AG04450 (cell line): ENCODE measurements at regions not wholly inside any gene's neighbourhood (a gene's known extent, or its start where the extent isn't known, plus 50 kb on each side); places are given as distances from the start of the nearest gene placed in this dataset.
A peak's percentile ranks its signal among the peaks of the same experiment; 100 is the strongest.

Source experiments
- CTCF ChIA-PET: fragments of 300-600, 350-600 bp; formaldehyde crosslinking; extraction: SDS; loops from one replicate; lab custom pipeline; 2022; ENCODE audit warnings: antibody characterized with exemption, inconsistent platforms; lab: Charles Lee
- POLR2A ChIA-PET: fragments of 350-600 bp; formaldehyde crosslinking; extraction: SDS; loops from one replicate; lab custom pipeline; 2021; ENCODE audit warnings: antibody characterized with exemption, inconsistent platforms; lab: Yijun Ruan, JAX
- DNase-seq: peaks from one replicate; pipeline ENCODE4 v3.0.0-alpha.2; 2011; ENCODE audit warnings: low read depth, low spot score
- H3K27ac ChIP-seq: one replicate; pipeline ENCODE4 v1.5.1; 2012; ENCODE audit warnings: low read depth, low read length, control low read depth
- H3K27me3 ChIP-seq: one replicate; pipeline ENCODE4 v1.6.0; 2012; ENCODE audit warnings: low read length; ENCODE audit not compliant: control insufficient read depth, insufficient read depth
- H3K4me3 ChIP-seq: 2 replicates; pipeline ENCODE4 v1.5.1; 2011; ENCODE audit warnings: mild to moderate bottlenecking, low read depth, low read length, control low read depth
- H3K9me3 ChIP-seq: 2 replicates; pipeline ENCODE4 v1.5.1; 2012; ENCODE audit warnings: low read length; ENCODE audit not compliant: control insufficient read depth, insufficient read depth
- TF ChIP-seq, protein P1 (sequence below): IDR thresholded peaks from 2 replicates; pipeline ENCODE4 v1.5.1; 2011; ENCODE audit warnings: low read depth, low read length, control low read depth, inconsistent platforms

DNA sequence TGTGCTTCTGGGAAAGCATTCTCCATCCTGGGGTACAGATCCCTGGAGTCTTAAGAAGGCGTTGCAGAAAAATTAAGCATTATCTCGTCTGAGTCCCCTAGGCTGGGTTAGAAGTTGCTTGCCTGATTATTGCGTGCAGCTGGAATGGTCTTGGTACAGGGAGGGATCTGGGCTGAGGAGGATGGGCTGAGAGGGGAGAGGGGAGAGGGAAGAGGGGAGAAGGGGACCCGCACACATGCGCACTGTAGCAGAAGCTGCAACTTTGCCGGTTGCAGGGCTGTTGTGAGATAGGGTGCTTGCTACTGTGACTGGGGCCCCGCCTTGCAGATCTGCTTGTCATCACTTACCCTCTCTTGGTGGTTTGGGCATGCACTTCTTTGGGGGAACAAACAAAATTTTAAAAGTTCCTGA lies 316.8 kb downstream of the DLEU7 start:
- Histone ChIP-seq H3K4me3 (no peak overlapping the region), H3K27me3 (no peaks in the 10 kb centered on the region), H3K9me3 (no peaks in the 10 kb centered on the region), H3K27ac (no peak overlapping the region)
- DNase-seq = no peak
- TF ChIP-seq, protein P1, sequence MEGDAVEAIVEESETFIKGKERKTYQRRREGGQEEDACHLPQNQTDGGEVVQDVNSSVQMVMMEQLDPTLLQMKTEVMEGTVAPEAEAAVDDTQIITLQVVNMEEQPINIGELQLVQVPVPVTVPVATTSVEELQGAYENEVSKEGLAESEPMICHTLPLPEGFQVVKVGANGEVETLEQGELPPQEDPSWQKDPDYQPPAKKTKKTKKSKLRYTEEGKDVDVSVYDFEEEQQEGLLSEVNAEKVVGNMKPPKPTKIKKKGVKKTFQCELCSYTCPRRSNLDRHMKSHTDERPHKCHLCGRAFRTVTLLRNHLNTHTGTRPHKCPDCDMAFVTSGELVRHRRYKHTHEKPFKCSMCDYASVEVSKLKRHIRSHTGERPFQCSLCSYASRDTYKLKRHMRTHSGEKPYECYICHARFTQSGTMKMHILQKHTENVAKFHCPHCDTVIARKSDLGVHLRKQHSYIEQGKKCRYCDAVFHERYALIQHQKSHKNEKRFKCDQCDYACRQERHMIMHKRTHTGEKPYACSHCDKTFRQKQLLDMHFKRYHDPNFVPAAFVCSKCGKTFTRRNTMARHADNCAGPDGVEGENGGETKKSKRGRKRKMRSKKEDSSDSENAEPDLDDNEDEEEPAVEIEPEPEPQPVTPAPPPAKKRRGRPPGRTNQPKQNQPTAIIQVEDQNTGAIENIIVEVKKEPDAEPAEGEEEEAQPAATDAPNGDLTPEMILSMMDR = no peak
- CTCF ChIA-PET = interaction anchor here (0.8 kb wide), 1 partner anchor 529 kb away, joined by 3 read pairs; no protein-coding TSS in a partner anchor
- POLR2A ChIA-PET = no interaction called here

DNA sequence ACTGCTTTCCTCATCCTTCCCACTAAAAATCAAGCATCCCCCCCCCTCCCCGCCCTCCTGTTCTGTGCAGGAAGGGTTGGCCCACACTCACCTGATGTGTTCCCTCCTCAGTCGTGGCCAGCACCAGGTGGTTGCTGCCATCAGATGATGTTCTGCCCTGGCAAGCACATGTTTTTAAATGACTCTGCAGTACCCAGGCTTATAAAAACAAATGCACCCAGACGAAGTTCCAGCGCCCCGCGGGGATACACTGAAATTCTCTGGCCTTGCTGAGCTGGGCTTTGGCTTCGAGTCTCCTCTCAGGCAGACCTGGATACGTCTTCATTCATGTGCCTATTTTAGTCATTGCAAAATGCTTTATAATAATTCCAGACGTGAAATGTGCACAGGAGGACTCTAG lies 316.3 kb downstream of the DLEU7 start:
- Histone ChIP-seq H3K27me3 (no peaks in the 10 kb centered on the region), H3K4me3 (no peak overlapping the region), H3K9me3 (no peaks in the 10 kb centered on the region), H3K27ac (no peak overlapping the region)
- TF ChIP-seq, protein P1 = no peak
- CTCF ChIA-PET = no interaction called here
- DNase-seq = no peak
- POLR2A ChIA-PET = no interaction called here

DNA sequence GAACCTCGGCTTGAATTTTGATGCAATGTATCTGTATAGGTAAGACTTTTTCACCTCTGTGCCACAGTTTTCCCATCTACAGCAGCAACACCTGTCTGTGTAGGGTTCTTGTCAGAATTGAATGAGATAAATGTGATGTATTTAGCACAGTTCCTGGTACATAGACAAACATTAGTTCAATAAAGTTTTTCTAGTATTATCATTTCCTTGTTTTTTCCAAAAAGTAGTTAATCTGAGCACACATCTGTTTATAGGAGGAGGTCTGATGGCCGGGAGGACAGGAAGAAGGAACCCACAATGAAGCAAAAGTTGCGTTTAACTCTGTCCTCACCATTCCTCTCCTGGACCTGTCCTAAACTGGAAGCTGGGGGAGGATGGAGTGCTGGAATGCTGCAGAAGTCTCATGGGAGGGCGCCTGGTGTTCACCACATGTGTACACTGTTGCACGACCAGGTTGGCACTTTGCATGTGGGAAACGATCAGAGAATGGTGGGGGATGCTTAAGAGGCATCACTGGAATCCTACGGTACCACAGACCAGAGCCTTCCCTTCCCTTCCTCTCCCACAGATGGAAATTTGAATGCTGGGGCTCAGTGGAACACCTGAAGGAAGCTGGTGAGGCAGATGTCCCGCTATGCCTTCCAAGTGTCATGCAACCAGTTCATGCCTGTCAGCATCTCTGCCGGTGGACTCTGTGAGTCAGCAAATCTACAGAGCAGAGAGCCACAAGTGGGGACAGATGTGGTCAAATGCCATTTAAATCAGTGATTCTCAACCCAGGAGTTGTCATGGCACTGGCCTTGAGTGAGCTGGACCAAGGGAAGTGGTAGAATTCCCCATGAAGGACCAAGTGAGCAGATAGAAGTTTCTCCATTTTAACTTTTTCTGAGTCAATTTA lies 315.6 kb downstream of the DLEU7 start:
- POLR2A ChIA-PET = interaction anchor here (1.8 kb wide), 1 partner anchor 403 kb away, joined by 6 read pairs; no protein-coding TSS in a partner anchor
- H3K27ac ChIP-seq = no peak overlapping the region
- no peak for DNase-seq
- CTCF ChIA-PET = interaction anchor here (0.6 to 3.9 kb wide), 3 partner anchors 384 to 530 kb away, joined by 3 to 29 read pairs (median 3); no protein-coding TSS in a partner anchor
- H3K9me3 ChIP-seq = no peaks in the 10 kb centered on the region
- H3K4me3 ChIP-seq = no peak overlapping the region
- TF ChIP-seq, protein P1 = no peak
- H3K27me3 ChIP-seq = no peaks in the 10 kb centered on the region

DNA sequence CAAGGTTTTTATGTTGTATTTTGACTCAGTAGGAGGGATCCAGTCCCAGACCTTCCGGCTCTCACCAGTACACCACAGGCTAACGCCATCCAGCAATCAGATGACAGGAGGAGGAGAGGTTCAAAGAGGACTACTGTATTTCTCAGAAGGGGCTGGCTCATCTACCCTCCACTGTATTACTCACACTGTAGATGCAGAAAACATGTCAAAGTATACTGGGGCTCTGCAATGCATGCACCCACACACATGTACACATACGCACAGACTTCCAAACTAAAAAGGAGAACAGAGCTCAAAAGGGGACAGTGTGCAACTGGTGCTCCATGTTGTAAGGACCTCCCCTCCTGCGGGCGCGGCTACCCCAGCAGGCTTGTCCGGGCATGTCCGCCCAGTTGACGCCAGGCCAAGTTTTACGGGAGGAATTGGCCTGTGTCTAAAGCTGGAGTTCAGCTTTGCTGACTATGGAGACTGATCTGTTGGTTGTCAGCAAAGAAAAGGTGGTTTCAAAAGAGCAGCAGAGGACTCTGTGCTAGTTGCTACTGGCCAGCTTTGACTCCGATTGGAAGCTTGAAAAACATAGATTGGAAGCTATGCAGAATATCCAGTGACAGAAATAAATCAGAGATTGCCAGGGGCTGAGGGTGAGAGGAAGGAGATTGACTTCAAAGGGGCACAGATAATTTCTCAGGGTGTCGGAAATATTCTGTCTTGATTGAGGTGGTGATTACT lies 314.2 kb downstream of the DLEU7 start:
- no peaks in the 10 kb centered on the region for H3K9me3 ChIP-seq
- peak overlapping the region; percentile 39 for H3K4me3 ChIP-seq
- peak; percentile 72 for DNase-seq
- TF ChIP-seq, protein P1 = no peak
- ChIA-PET CTCF (interaction anchor here (0.7 to 3.9 kb wide), 7 partner anchors 14 to 859 kb away, joined by 3 to 29 read pairs (median 3); no protein-coding TSS in a partner anchor), POLR2A (interaction anchor here (0.6 to 1.8 kb wide), 7 partner anchors 17 to 532 kb away, joined by 3 to 6 read pairs (median 3); partner anchors contain the start of gene TRIM13)
- H3K27me3 ChIP-seq = no peaks in the 10 kb centered on the region
- peak overlapping the region; percentile 94 for H3K27ac ChIP-seq
